Right atrium auricular region (tissue), 2 donors: ENCODE measurements at regions not wholly inside any gene's neighbourhood (a gene's known extent, or its start where the extent isn't known, plus 50 kb on each side); places are given as distances from the start of the nearest gene placed in this dataset.

ENCODE experiments used
- DNase-seq: peaks from one replicate; pipeline ENCODE4 v3.0.0-alpha.2; 2019; ENCODE audit warnings: low spot score
- H3K27ac ChIP-seq, 2 donors: fragments of 200-600 bp; sonication (generic); 1 replicate in 1 of 2; 2 replicates in 1 of 2; pipeline ENCODE4 v1.5.1; 2016 to 2019
- H3K27me3 ChIP-seq, 2 donors: fragments of 200-600 bp; sonication (generic); one replicate each; pipeline versions ENCODE4 v1.5.1 to v1.6.0; 2017 to 2019
- H3K36me3 ChIP-seq: fragments of 200-600 bp; sonication (generic); one replicate; pipeline ENCODE4 v1.5.1; 2016
- H3K4me1 ChIP-seq, 2 donors: fragments of 200-600 bp; sonication (generic); one replicate each; pipeline versions ENCODE4 v1.5.1 to v1.6.0; 2017 to 2019
- H3K4me3 ChIP-seq, 2 donors: fragments of 200-600 bp; sonication (generic); 1 replicate in 1 of 2; 2 replicates in 1 of 2; pipeline ENCODE4 v1.5.1; 2017 to 2019; ENCODE audit warnings: mild to moderate bottlenecking in 1 of 2, moderate library complexity in 1 of 2
- H3K9me3 ChIP-seq, 2 donors: fragments of 200-600 bp; sonication (generic); one replicate each; pipeline ENCODE4 v1.5.1; 2019
- TF ChIP-seq, protein P1 (sequence below), 2 donors: fragments of 200-600 bp; sonication (generic); IDR thresholded peaks; one replicate each; pipeline ENCODE4 v1.5.1; 2019; ENCODE audit warnings: antibody characterized with exemption in 2 of 2

DNA sequence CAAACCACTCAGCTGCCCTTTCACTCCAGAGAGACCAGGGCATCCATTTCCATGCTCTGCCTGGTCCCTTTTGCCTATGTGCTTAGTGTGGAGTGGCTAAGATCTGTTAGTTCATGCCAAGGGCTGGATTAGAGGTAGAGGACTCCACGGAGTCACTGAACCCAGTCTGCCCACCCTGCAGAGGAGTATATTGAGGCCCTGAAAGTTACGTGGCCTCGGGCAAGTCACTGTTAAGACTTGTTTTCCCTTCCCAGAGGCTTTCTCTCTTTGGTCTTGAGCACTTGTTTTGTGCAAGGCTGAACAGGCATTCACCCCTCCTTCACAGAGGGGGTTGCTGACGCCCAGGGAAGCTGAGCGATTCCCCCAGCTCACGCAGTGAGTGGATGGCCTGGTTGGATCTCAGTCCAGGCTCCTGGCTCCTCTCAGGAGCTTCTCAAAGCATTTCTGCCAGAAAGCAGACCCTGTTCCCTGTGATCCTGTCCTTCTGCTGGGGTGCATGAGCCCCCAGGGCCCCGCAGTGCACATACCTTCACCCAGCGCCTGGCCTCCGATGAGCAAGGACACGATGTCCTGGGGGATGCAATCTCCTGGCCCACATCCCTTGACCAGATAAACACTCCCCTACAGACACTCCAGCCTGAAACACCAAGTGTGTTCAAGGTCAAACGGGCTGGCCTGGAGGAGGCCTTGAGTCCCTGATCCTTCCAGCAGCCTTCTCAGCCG lies 153.4 kb upstream of the GSE1 start:
- no peaks in the 10 kb centered on the region for H3K9me3 ChIP-seq
- H3K4me3 ChIP-seq, result no peak overlapping the region
- H3K27ac ChIP-seq, result peak overlapping the region; percentile 82 to 95
- no peaks in the 10 kb centered on the region for H3K36me3 ChIP-seq
- TF ChIP-seq, protein P1, sequence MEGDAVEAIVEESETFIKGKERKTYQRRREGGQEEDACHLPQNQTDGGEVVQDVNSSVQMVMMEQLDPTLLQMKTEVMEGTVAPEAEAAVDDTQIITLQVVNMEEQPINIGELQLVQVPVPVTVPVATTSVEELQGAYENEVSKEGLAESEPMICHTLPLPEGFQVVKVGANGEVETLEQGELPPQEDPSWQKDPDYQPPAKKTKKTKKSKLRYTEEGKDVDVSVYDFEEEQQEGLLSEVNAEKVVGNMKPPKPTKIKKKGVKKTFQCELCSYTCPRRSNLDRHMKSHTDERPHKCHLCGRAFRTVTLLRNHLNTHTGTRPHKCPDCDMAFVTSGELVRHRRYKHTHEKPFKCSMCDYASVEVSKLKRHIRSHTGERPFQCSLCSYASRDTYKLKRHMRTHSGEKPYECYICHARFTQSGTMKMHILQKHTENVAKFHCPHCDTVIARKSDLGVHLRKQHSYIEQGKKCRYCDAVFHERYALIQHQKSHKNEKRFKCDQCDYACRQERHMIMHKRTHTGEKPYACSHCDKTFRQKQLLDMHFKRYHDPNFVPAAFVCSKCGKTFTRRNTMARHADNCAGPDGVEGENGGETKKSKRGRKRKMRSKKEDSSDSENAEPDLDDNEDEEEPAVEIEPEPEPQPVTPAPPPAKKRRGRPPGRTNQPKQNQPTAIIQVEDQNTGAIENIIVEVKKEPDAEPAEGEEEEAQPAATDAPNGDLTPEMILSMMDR (IDR thresholded peaks at IDR 0.05), result no peak
- peak; percentile 74 for DNase-seq
- peaks cover 0 to 69% of the 10 kb centered on the region in 2 donors for H3K4me1 ChIP-seq
- no peaks in the 10 kb centered on the region for H3K27me3 ChIP-seq

- no peak for DNase-seq
- Histone ChIP-seq H3K4me3 (no peak overlapping the region), H3K36me3 (no peaks in the 10 kb centered on the region), H3K9me3 (no peaks in the 10 kb centered on the region), H3K27me3 (no peaks in the 10 kb centered on the region), H3K4me1 (peaks cover 0 to 77% of the 10 kb centered on the region in 2 donors), H3K27ac (peak overlapping the region; percentile 82 to 95)
- TF ChIP-seq, protein P1 (IDR thresholded peaks at IDR 0.05), result no peak
These were observed 152.7 kb upstream of the GSE1 start for GRCh38 chr16:85460252-85461021.

DNA sequence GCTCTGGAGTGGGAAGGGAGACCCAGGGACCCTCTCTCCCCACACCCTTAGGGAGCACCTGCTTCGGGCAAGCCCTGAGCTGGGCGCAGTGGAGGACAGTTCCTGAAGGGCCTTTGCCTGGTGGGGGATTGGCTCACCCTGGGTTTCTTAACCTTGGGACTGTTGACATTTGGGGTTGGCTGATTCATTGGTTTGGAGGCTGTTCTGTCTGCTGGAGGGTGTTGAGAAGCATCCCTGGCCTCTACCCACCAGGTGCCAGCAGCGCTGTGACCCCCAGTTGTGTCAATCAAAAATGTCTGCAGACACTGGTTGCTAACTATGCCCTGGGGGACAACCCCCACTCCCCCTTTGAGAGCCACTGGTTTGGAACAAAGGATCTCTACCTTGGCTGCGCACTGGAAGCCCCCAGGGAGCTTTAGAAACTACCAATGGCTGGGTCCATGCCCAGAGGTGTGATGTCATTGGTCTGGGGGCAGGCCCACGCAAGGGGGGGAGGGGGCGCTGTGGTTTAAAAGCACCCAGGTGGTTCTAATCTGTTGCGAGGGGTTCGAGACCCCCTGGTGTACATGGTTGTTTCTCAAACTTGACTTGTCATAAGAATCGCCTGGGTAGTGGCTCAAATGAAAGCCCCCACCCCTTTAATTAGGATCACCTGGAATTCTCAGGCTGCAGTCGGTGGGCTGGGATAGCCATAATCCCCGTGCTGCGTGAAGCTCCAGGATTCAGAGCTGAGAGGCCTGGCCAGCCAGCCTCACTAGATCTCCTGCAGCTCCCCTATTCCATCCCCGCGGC lies 151.9 kb upstream of the GSE1 start:
- TF ChIP-seq, protein P1 (IDR thresholded peaks at IDR 0.05), result no peak
- no peaks in the 10 kb centered on the region for H3K27me3 ChIP-seq
- H3K4me3 ChIP-seq, result peak overlapping the region in 1 of 2 donors; percentile 42
- no peaks in the 10 kb centered on the region for H3K36me3 ChIP-seq
- DNase-seq, result no peak
- H3K27ac ChIP-seq, result peak overlapping the region; percentile 82 to 95
- no peaks in the 10 kb centered on the region for H3K9me3 ChIP-seq
- H3K4me1 ChIP-seq, result peaks cover 0 to 85% of the 10 kb centered on the region in 2 donors

- TF ChIP-seq, protein P1 (IDR thresholded peaks at IDR 0.05), result no peak
- peak overlapping the region; percentile 82 to 95 for H3K27ac ChIP-seq
- no peaks in the 10 kb centered on the region for H3K27me3 ChIP-seq
- H3K36me3 ChIP-seq, result no peaks in the 10 kb centered on the region
- H3K9me3 ChIP-seq, result no peaks in the 10 kb centered on the region
- peak overlapping the region; percentile 22 to 42 for H3K4me3 ChIP-seq
- DNase-seq, result no peak
- H3K4me1 ChIP-seq, result peaks cover 0 to 85% of the 10 kb centered on the region in 2 donors
These were observed 151.1 kb upstream of the GSE1 start for GRCh38 chr16:85461814-85462713.
